H9 (cell line): ENCODE measurements at regions not wholly inside any gene's neighbourhood (a gene's known extent, or its start where the extent isn't known, plus 50 kb on each side); places are given as distances from the start of the nearest gene placed in this dataset.

Experiments used
- DNase-seq: peaks from one replicate; pipeline ENCODE4 v3.0.0-alpha.2; 2017
- H2AFZ ChIP-seq: one replicate; pipeline ENCODE4 v1.6.1; 2013; ENCODE audit warnings: mild to moderate bottlenecking, low read length, control low read depth, moderate library complexity
- H2AK5ac ChIP-seq: 2 replicates; pipeline ENCODE4 v1.6.1; 2013; ENCODE audit warnings: low read length, control low read depth, mixed read lengths; ENCODE audit not compliant: insufficient read length
- H2BK120ac ChIP-seq: one replicate; pipeline ENCODE4 v1.6.1; 2013; ENCODE audit warnings: low read depth, mild to moderate bottlenecking, low read length, control low read depth, inconsistent platforms; ENCODE audit not compliant: poor library complexity, severe bottlenecking
- H2BK12ac ChIP-seq: 2 replicates; pipeline ENCODE4 v1.6.1; 2013; ENCODE audit warnings: low read length, control low read depth, mixed read lengths, low read depth; ENCODE audit not compliant: insufficient read length
- H2BK15ac ChIP-seq: 2 replicates; pipeline ENCODE4 v1.6.1; 2013; ENCODE audit warnings: low read depth, low read length, control low read depth
- H2BK20ac ChIP-seq: one replicate; pipeline ENCODE4 v1.6.1; 2013; ENCODE audit warnings: low read depth, mild to moderate bottlenecking, low read length, control low read depth, inconsistent platforms; ENCODE audit not compliant: poor library complexity, severe bottlenecking
- H2BK5ac ChIP-seq: 2 replicates; pipeline ENCODE4 v1.6.1; 2013; ENCODE audit warnings: low read length, control low read depth, mixed read lengths; ENCODE audit not compliant: insufficient read length
- H3K14ac ChIP-seq: 2 replicates; pipeline ENCODE4 v1.6.1; 2013; ENCODE audit warnings: low read length, control low read depth; ENCODE audit not compliant: insufficient read depth
- H3K18ac ChIP-seq: 2 replicates; pipeline ENCODE4 v1.6.1; 2013; ENCODE audit warnings: low read depth, mild to moderate bottlenecking, mixed read lengths, low read length, control low read depth; ENCODE audit not compliant: insufficient read length
- H3K23ac ChIP-seq: 2 replicates; pipeline ENCODE4 v1.6.1; 2013; ENCODE audit warnings: low read length, control low read depth, mixed read lengths, low read depth; ENCODE audit not compliant: insufficient read length
- H3K23me2 ChIP-seq: 2 replicates; pipeline ENCODE4 v1.6.1; 2013; ENCODE audit warnings: low read depth, mild to moderate bottlenecking, mixed read lengths, low read length, control low read depth; ENCODE audit not compliant: insufficient read length, poor library complexity, severe bottlenecking
- H3K27ac ChIP-seq: 2 replicates; pipeline ENCODE4 v1.5.1; 2013; ENCODE audit warnings: low read length, control low read depth, mixed read lengths, low read depth; ENCODE audit not compliant: insufficient read length
- H3K27me3 ChIP-seq: 2 replicates; pipeline ENCODE4 v1.6.1; 2013; ENCODE audit warnings: low read length, control low read depth, inconsistent platforms; ENCODE audit not compliant: insufficient read depth
- H3K4ac ChIP-seq: 2 replicates; pipeline ENCODE4 v1.6.1; 2013; ENCODE audit warnings: low read depth, mild to moderate bottlenecking, control low read depth, inconsistent platforms, low read length, moderate library complexity
- H3K4me1 ChIP-seq: 2 replicates; pipeline ENCODE4 v1.6.1; 2013; ENCODE audit warnings: low read length, control low read depth, inconsistent platforms; ENCODE audit not compliant: insufficient read depth
- H3K4me2 ChIP-seq: 2 replicates; pipeline ENCODE4 v1.6.1; 2013; ENCODE audit warnings: low read length, control low read depth, mixed read lengths; ENCODE audit not compliant: insufficient read length, insufficient read depth
- H3K56ac ChIP-seq: 2 replicates; pipeline ENCODE4 v1.6.1; 2013; ENCODE audit warnings: low read depth, mild to moderate bottlenecking, mixed read lengths, low read length, control low read depth; ENCODE audit not compliant: insufficient read length
- H3K79me1 ChIP-seq: 2 replicates; pipeline ENCODE4 v1.6.1; 2013; ENCODE audit warnings: low read depth, mild to moderate bottlenecking, moderate library complexity, low read length, control low read depth, inconsistent platforms; ENCODE audit not compliant: insufficient read depth, poor library complexity, severe bottlenecking
- H3K79me2 ChIP-seq: 2 replicates; pipeline ENCODE4 v1.6.1; 2013; ENCODE audit warnings: low read length, control low read depth, inconsistent platforms; ENCODE audit not compliant: insufficient read depth
- H3K9ac ChIP-seq: 2 replicates; pipeline ENCODE4 v1.6.1; 2013; ENCODE audit warnings: low read length, control low read depth, mixed read lengths; ENCODE audit not compliant: insufficient read length; ENCODE audit errors: extremely low read depth
- H3K9me3 ChIP-seq: one replicate; pipeline ENCODE4 v1.6.1; 2013; ENCODE audit warnings: low read depth, low read length, inconsistent platforms; ENCODE audit not compliant: control insufficient read depth
- H3T11ph ChIP-seq: one replicate; pipeline ENCODE4 v1.6.1; 2013; ENCODE audit warnings: mild to moderate bottlenecking, low read length, control low read depth, inconsistent platforms
- H4K20me1 ChIP-seq: one replicate; pipeline ENCODE4 v1.6.1; 2013; ENCODE audit not compliant: control insufficient read depth, insufficient read length, insufficient read depth
- H4K5ac ChIP-seq: 2 replicates; pipeline ENCODE4 v1.6.1; 2013; ENCODE audit warnings: low read depth, mild to moderate bottlenecking, mixed read lengths, low read length, control low read depth; ENCODE audit not compliant: insufficient read length
- H4K8ac ChIP-seq: replicated peaks from 2 replicates; pipeline ENCODE4 v1.6.1; 2013; ENCODE audit warnings: low read length, control low read depth, mixed read lengths, low read depth; ENCODE audit not compliant: insufficient read length
- H4K91ac ChIP-seq: 2 replicates; pipeline ENCODE4 v1.6.1; 2013; ENCODE audit warnings: low read depth, mild to moderate bottlenecking, moderate library complexity, mixed read lengths, low read length, control low read depth; ENCODE audit not compliant: insufficient read length
- H3K27ac Mint-ChIP-seq, 3 experiments: 2 replicates in 2 of 3; 3 replicates in 1 of 3; pipeline ENCODE4 v1.8.0; 2020 to 2021; ENCODE audit warnings: mixed read lengths in 3 of 3, mild to moderate bottlenecking in 1 of 3, moderate library complexity in 1 of 3
- H3K27me3 Mint-ChIP-seq: 2 replicates; pipeline ENCODE4 v1.8.0; 2021; ENCODE audit warnings: low read depth, mild to moderate bottlenecking, moderate library complexity, mixed read lengths
- H3K36me3 Mint-ChIP-seq, 3 experiments: 2 replicates in 2 of 3; 3 replicates in 1 of 3; pipeline ENCODE4 v1.8.0; 2020 to 2021; ENCODE audit warnings: low read depth in 3 of 3, mixed read lengths in 3 of 3; ENCODE audit not compliant: insufficient read depth in 1 of 3
- H3K4me1 Mint-ChIP-seq, 2 experiments: 2 replicates each; pipeline ENCODE4 v1.8.0; 2020; ENCODE audit warnings: mixed read lengths in 2 of 2
- H3K4me3 Mint-ChIP-seq, 2 experiments: 2 replicates in 1 of 2; 3 replicates in 1 of 2; pipeline ENCODE4 v1.8.0; 2020 to 2021; ENCODE audit warnings: mild to moderate bottlenecking in 2 of 2, mixed read lengths in 2 of 2, moderate library complexity in 1 of 2
- H3K9me3 Mint-ChIP-seq, 2 experiments: 2 replicates in 1 of 2; 3 replicates in 1 of 2; pipeline ENCODE4 v1.8.0; 2020; ENCODE audit warnings: mild to moderate bottlenecking in 2 of 2, mixed read lengths in 2 of 2, moderate library complexity in 1 of 2
- WGBS: extraction: QIAGEN DNeasy Blood & Tissue Kit; methylation state at CpG from one replicate; pipeline ENCODE4 v1.1.7; 2013; ENCODE audit warnings: missing lambda C conversion rate, low lambda C conversion rate, mixed read lengths; ENCODE audit not compliant: insufficient read length; ENCODE audit errors: extremely low coverage; 5-methylcytosine and 5-hydroxymethylcytosine counted together
- TF ChIP-seq, protein P1 (sequence below): fragments of 200-600 bp; sonication (generic); conservative IDR thresholded peaks from 3 replicates; pipeline ENCODE4 v1.8.0; 2021; ENCODE audit warnings: antibody characterized with exemption, mild to moderate bottlenecking

DNA sequence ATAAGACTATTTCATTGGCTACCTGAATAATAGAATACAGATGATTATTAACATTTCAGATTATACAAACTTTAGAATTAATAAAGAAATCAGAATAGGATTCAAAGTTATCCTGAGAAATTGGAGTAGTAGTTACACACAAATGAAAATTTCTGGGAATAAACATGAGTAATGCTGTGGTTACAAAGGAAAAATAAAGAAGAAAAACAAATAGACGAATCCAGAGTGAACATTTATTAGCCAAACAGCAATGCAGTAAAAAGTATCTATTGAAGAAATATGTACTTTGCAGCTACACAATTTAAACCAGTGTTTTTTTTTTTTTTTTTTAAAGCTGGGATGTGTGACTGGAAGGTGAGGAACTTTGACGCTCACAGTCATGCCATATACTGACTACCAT lies 1159.2 kb downstream of the TUSC7 start:
- no peak overlapping the region for H2BK15ac ChIP-seq
- H3K23me2 ChIP-seq = no peaks in the 10 kb centered on the region
- no peak overlapping the region for H2BK20ac ChIP-seq
- H3K9ac ChIP-seq = no peak overlapping the region
- Mint-ChIP-seq H3K4me1 (no peaks in the 10 kb centered on the region), H3K36me3 (no peaks in the 10 kb centered on the region), H3K27me3 (no peaks in the 10 kb centered on the region), H3K27ac (no peak overlapping the region), H3K9me3 (no peaks in the 10 kb centered on the region), H3K4me3 (no peak overlapping the region)
- no peak overlapping the region for H3K4me2 ChIP-seq
- no peak overlapping the region for H4K5ac ChIP-seq
- no peaks in the 10 kb centered on the region for H3K4me1 ChIP-seq
- H3K14ac ChIP-seq = no peak overlapping the region
- no peak overlapping the region for H3K27ac ChIP-seq
- no peak overlapping the region for H2BK120ac ChIP-seq
- TF ChIP-seq, protein P1, sequence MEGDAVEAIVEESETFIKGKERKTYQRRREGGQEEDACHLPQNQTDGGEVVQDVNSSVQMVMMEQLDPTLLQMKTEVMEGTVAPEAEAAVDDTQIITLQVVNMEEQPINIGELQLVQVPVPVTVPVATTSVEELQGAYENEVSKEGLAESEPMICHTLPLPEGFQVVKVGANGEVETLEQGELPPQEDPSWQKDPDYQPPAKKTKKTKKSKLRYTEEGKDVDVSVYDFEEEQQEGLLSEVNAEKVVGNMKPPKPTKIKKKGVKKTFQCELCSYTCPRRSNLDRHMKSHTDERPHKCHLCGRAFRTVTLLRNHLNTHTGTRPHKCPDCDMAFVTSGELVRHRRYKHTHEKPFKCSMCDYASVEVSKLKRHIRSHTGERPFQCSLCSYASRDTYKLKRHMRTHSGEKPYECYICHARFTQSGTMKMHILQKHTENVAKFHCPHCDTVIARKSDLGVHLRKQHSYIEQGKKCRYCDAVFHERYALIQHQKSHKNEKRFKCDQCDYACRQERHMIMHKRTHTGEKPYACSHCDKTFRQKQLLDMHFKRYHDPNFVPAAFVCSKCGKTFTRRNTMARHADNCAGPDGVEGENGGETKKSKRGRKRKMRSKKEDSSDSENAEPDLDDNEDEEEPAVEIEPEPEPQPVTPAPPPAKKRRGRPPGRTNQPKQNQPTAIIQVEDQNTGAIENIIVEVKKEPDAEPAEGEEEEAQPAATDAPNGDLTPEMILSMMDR = no peak
- H3T11ph ChIP-seq = no peak overlapping the region
- no peak overlapping the region for H2AFZ ChIP-seq
- H4K20me1 ChIP-seq = no peaks in the 10 kb centered on the region
- H3K9me3 ChIP-seq = no peaks in the 10 kb centered on the region
- H4K91ac ChIP-seq = no peak overlapping the region
- no CpG with 5 or more reads among the region's 2 CpGs for WGBS
- H3K79me1 ChIP-seq = no peaks in the 10 kb centered on the region
- no peak overlapping the region for H4K8ac ChIP-seq
- no peaks in the 10 kb centered on the region for H3K27me3 ChIP-seq
- H3K18ac ChIP-seq = no peak overlapping the region
- no peak overlapping the region for H3K4ac ChIP-seq
- DNase-seq = no peak
- no peaks in the 10 kb centered on the region for H3K79me2 ChIP-seq
- no peak overlapping the region for H2BK12ac ChIP-seq
- no peak overlapping the region for H2BK5ac ChIP-seq
- no peak overlapping the region for H2AK5ac ChIP-seq
- H3K23ac ChIP-seq = no peak overlapping the region
- no peak overlapping the region for H3K56ac ChIP-seq
